ENCODE measurements at regions not wholly inside any gene's neighbourhood (a gene's known extent, or its start where the extent isn't known, plus 50 kb on each side); places are given as distances from the start of the nearest gene placed in this dataset.

GRCh38 chr4:38207110-38207457, 246.9 kb downstream of the PTTG2 start:
- H3K4me1 ChIP-seq (ENCODE audit: insufficient read depth, low read length) = peaks cover 49% of the 10 kb centered on the region
- H2AFZ ChIP-seq (ENCODE audit: low read length) = no peak overlapping the region
- H3K4me2 ChIP-seq (ENCODE audit: low read depth, low read length) = no peak overlapping the region
- FAIRE-seq (no peak), ATAC-seq (no peak), DNase-seq (ENCODE audit: low spot score) (no peak)
- intact Hi-C loops (cut with micrococcal nuclease; ENCODE audit: unreplicated experiment) (no loop called here), in situ Hi-C loops (cut with HindIII; ENCODE audit: extremely low pct_ligation_motif_present, low pct_unique_long_range_greater_than_20kb) (no loop called here)
- BruUV-seq (replicated peaks) = no TSS peak
- peaks cover 9% of the 10 kb centered on the region; the same call in 1 of the 2 replicates for H3K9me3 ChIP-seq (ENCODE audit: low read length)
- no peaks in the 10 kb centered on the region for H3K27me3 ChIP-seq (ENCODE audit: control insufficient read depth in 1 of 2, insufficient read depth in 2 of 2, low read length in 2 of 2)
- WGBS (ENCODE audit: low lambda C conversion rate) = 14% methylated on average over 2 of the region's 2 CpGs
- H3K4me3 ChIP-seq (replicated peaks in 1 of 3; ENCODE audit: insufficient read depth in 1 of 3, low read depth in 2 of 3, low read length in 3 of 3) = no peak overlapping the region
- no peak overlapping the region for H3K27ac ChIP-seq (ENCODE audit: extremely low read length, insufficient read depth, low read length)
- H3K36me3 ChIP-seq (replicated peaks in 1 of 2; ENCODE audit: control insufficient read depth in 1 of 2, insufficient read depth in 2 of 2, low read length in 2 of 2) = no peaks in the 10 kb centered on the region
- ChIA-PET POLR2A (no interaction called here), CTCF (ENCODE audit: low intra/inter-chr PET ratio, low total read pairs) (no interaction called here)
- no peaks in the 10 kb centered on the region for H4K20me1 ChIP-seq (ENCODE audit: insufficient read depth, low read length)
- H3K9ac ChIP-seq (ENCODE audit: insufficient read depth, low read depth, low read length) = no peak overlapping the region
- no peaks in the 10 kb centered on the region for H3K79me2 ChIP-seq (ENCODE audit: insufficient read depth, low read length)
- TF ChIP-seq HOXD1 (CRISPR knock-in tag; IDR thresholded peaks at IDR 0.05) (no peak), BCL6 (CRISPR knock-in tag; IDR thresholded peaks at IDR 0.05) (0 out of 2 replicates have a peak, but pooled peaks have one; percentile 18), NFRKB (IDR thresholded peaks at IDR 0.05) (no peak), PBX2 (CRISPR knock-in tag; IDR thresholded peaks at IDR 0.05) (0 out of 2 replicates have a peak, but pooled peaks have one; percentile 19), SAFB2 (CRISPR knock-in tag; IDR thresholded peaks at IDR 0.05; ENCODE audit: borderline replicate concordance, low read depth) (no peak), ZBTB8A (CRISPR knock-in tag; IDR thresholded peaks at IDR 0.05; ENCODE audit: borderline replicate concordance, low read depth) (no peak), ZNF556 (CRISPR knock-in tag; IDR thresholded peaks at IDR 0.05; ENCODE audit: borderline replicate concordance) (no peak), FOXA3 (CRISPR knock-in tag; IDR thresholded peaks at IDR 0.05) (peak; percentile 95), SP140L (CRISPR knock-in tag; IDR thresholded peaks at IDR 0.05; ENCODE audit: borderline replicate concordance) (no peak), SMC3 (IDR thresholded peaks at IDR 0.05; ENCODE audit: low read length) (0 out of 2 replicates have a peak, but pooled peaks have one; percentile 11), CC2D1A (CRISPR knock-in tag; IDR thresholded peaks at IDR 0.05) (no peak), CREM (IDR thresholded peaks at IDR 0.05) (no peak), CREM (CRISPR knock-in tag; IDR thresholded peaks at IDR 0.05) (no peak), TSC22D2 (CRISPR knock-in tag; IDR thresholded peaks at IDR 0.05; ENCODE audit: borderline replicate concordance) (no peak), ZBTB38 (CRISPR knock-in tag; IDR thresholded peaks at IDR 0.05) (no peak), POLR2AphosphoS2 (IDR thresholded peaks at IDR 0.05; ENCODE audit: low read depth, low read length) (no peak), ATF4 (CRISPR knock-in tag; IDR thresholded peaks at IDR 0.05) (peak in 1 of 2 experiments; percentile 61; a peak in 1 of 4 replicates), SATB2 (CRISPR knock-in tag; IDR thresholded peaks at IDR 0.05) (no peak), KLF12 (CRISPR knock-in tag; IDR thresholded peaks at IDR 0.05; ENCODE audit: borderline replicate concordance) (no peak), PRDM10 (CRISPR knock-in tag; IDR thresholded peaks at IDR 0.05; ENCODE audit: low read depth) (no peak), KLF9 (CRISPR knock-in tag; IDR thresholded peaks at IDR 0.05; ENCODE audit: low read depth) (no peak), JUN (CRISPR knock-in tag; IDR thresholded peaks at IDR 0.05) (no peak)
